Neural cell (in vitro differentiated cells): ENCODE measurements at regions not wholly inside any gene's neighbourhood (a gene's known extent, or its start where the extent isn't known, plus 50 kb on each side); places are given as distances from the start of the nearest gene placed in this dataset.

ENCODE experiments used
- CTCF ChIP-seq: fragments of 450-650 bp; IDR thresholded peaks from 2 replicates; pipeline ENCODE4 v1.5.1; 2014; ENCODE audit warnings: antibody characterized with exemption, mild to moderate bottlenecking, moderate library complexity; ENCODE audit not compliant: poor library complexity, severe bottlenecking
- EP300 ChIP-seq: fragments of 450-650 bp; conservative IDR thresholded peaks from 2 replicates; pipeline ENCODE4 v1.6.1; 2014; ENCODE audit warnings: antibody characterized with exemption, mild to moderate bottlenecking, moderate library complexity; ENCODE audit not compliant: poor library complexity, severe bottlenecking
- EZH2 ChIP-seq: fragments of 200-600, 300-800 bp; shearing (Covaris generic), sonication (generic); IDR thresholded peaks from 2 replicates; pipeline ENCODE4 v1.6.1; 2014; ENCODE audit warnings: antibody characterized with exemption, low read length, borderline replicate concordance, mild to moderate bottlenecking; ENCODE audit not compliant: insufficient read depth, poor library complexity, severe bottlenecking
- POLR2AphosphoS5 ChIP-seq: IDR thresholded peaks from 2 replicates; pipeline ENCODE4 v1.6.1; 2012
- REST ChIP-seq: IDR thresholded peaks from 2 replicates; pipeline ENCODE4 v1.6.1; 2012; ENCODE audit warnings: borderline replicate concordance
- SMC3 ChIP-seq: fragments of 450-650 bp; conservative IDR thresholded peaks from 2 replicates; pipeline ENCODE4 v1.6.1; 2014; ENCODE audit warnings: antibody characterized with exemption, mild to moderate bottlenecking, moderate library complexity; ENCODE audit not compliant: poor library complexity

- peak; percentile 29 for TF ChIP-seq CTCF
- TF ChIP-seq EZH2 = no peak
- no peak for TF ChIP-seq POLR2AphosphoS5
- TF ChIP-seq EP300 = no peak
- no peak for TF ChIP-seq REST
- no peak for TF ChIP-seq SMC3
Observed at GRCh38 chr20:60262967-60263603, 304.9 kb downstream of the CDH26 start.
